ENCODE measurements at regions not wholly inside any gene's neighbourhood (a gene's known extent, or its start where the extent isn't known, plus 50 kb on each side); places are given as distances from the start of the nearest gene placed in this dataset.

GRCh38 chr4:147025042-147025441, 79.4 kb upstream of the TTC29 start:
- intact Hi-C loops (cut with DNase I): no loop called here
- no peak overlapping the region for H3K4me3 ChIP-seq

GRCh38 chr4:147029296-147029695, 83.6 kb upstream of the TTC29 start:
- intact Hi-C loops (cut with DNase I): no loop called here

More at GRCh38 chr4:147025042-147025441, 79.4 kb upstream of the TTC29 start:
- TF ChIP-seq CTCF (IDR thresholded peaks at IDR 0.05): no peak
- Histone ChIP-seq H3K4me1 (no peaks in the 10 kb centered on the region), H3K27me3 (no peaks in the 10 kb centered on the region), H3K9me3 (no peaks in the 10 kb centered on the region), H3K27ac (no peak overlapping the region), H3K36me3 (no peaks in the 10 kb centered on the region)
- DNase-seq (ENCODE audit: low spot score in 2 of 2): no peak

GRCh38 chr4:147034372-147034771, 88.7 kb upstream of the TTC29 start:
- Histone ChIP-seq H3K27me3 (no peaks in the 10 kb centered on the region), H3K36me3 (no peaks in the 10 kb centered on the region), H3K4me3 (no peak overlapping the region), H3K9me3 (no peaks in the 10 kb centered on the region), H3K27ac (no peak overlapping the region), H3K4me1 (no peaks in the 10 kb centered on the region)
- intact Hi-C loops (cut with DNase I): no loop called here
- DNase-seq (ENCODE audit: low spot score in 2 of 2): no peak
- no peak for TF ChIP-seq CTCF (IDR thresholded peaks at IDR 0.05)

More at GRCh38 chr4:147029296-147029695, 83.6 kb upstream of the TTC29 start:
- Histone ChIP-seq H3K27ac (no peak overlapping the region), H3K4me3 (no peak overlapping the region), H3K27me3 (no peaks in the 10 kb centered on the region), H3K4me1 (no peaks in the 10 kb centered on the region), H3K9me3 (no peaks in the 10 kb centered on the region), H3K36me3 (no peaks in the 10 kb centered on the region)
- no peak for DNase-seq (ENCODE audit: low spot score in 2 of 2)
- no peak for TF ChIP-seq CTCF (IDR thresholded peaks at IDR 0.05)

- H3K9me3 ChIP-seq: no peaks in the 10 kb centered on the region
- H3K4me1 ChIP-seq: no peaks in the 10 kb centered on the region
- H3K36me3 ChIP-seq: no peaks in the 10 kb centered on the region
- no peak for DNase-seq (ENCODE audit: low spot score in 2 of 2)
- intact Hi-C loops (cut with DNase I): no loop called here
- no peaks in the 10 kb centered on the region for H3K27me3 ChIP-seq
- no peak for TF ChIP-seq CTCF (IDR thresholded peaks at IDR 0.05)
- no peak overlapping the region for H3K4me3 ChIP-seq
- H3K27ac ChIP-seq: no peak overlapping the region
Observed at GRCh38 chr4:147037069-147037468, 91.4 kb upstream of the TTC29 start.

GRCh38 chr4:147039976-147040575, 94.4 kb upstream of the TTC29 start:
- intact Hi-C loops (cut with DNase I): no loop called here
- H3K9me3 ChIP-seq: no peaks in the 10 kb centered on the region
- no peak for TF ChIP-seq CTCF (IDR thresholded peaks at IDR 0.05)
- H3K36me3 ChIP-seq: no peaks in the 10 kb centered on the region
- no peaks in the 10 kb centered on the region for H3K4me1 ChIP-seq
- DNase-seq (ENCODE audit: low spot score in 2 of 2): no peak
- no peak overlapping the region for H3K4me3 ChIP-seq
- no peaks in the 10 kb centered on the region for H3K27me3 ChIP-seq
- H3K27ac ChIP-seq: no peak overlapping the region

- no peak overlapping the region for H3K27ac ChIP-seq
- TF ChIP-seq CTCF (IDR thresholded peaks at IDR 0.05): no peak
- H3K4me1 ChIP-seq: no peaks in the 10 kb centered on the region
- no peak for DNase-seq (ENCODE audit: low spot score in 2 of 2)
- no peaks in the 10 kb centered on the region for H3K36me3 ChIP-seq
- intact Hi-C loops (cut with DNase I): no loop called here
- no peak overlapping the region for H3K4me3 ChIP-seq
- no peaks in the 10 kb centered on the region for H3K27me3 ChIP-seq
- no peaks in the 10 kb centered on the region for H3K9me3 ChIP-seq
Observed at GRCh38 chr4:147040874-147041273, 95.2 kb upstream of the TTC29 start.

Measured in ascending aorta (tissue), 2 donors.